GM18498 (cell line): ENCODE measurements at regions not wholly inside any gene's neighbourhood (a gene's known extent, or its start where the extent isn't known, plus 50 kb on each side); places are given as distances from the start of the nearest gene placed in this dataset.

ENCODE experiments used
- ATAC-seq: cut with Tn5 transposase; IDR thresholded peaks from one replicate; pipeline ENCODE4 v1.9.1; 2021; ENCODE audit warnings: mild to moderate bottlenecking, moderate library complexity; ENCODE audit not compliant: unreplicated experiment

DNA sequence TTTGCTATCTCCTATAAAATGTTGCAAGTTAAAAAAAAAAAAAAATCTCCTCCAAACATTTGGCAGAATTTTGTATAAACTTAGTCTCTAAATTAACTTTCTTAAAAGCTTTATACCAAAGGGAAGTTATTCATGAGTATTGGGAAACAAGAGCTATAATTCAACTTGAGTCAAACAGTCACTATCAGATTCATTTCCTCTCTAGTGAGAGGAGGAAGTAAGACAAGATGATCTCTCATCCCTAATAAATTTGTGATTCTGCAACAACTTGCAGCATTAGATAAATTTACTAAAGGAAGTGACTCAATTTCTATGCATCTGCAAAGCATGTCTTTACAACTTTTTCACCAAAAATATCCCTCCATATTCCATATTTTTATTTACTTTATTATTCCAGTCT lies 135.4 kb upstream of the GNPDA2 start:
- ATAC-seq: no peak

GRCh38 chr4:44859477-44859876 lies 133.1 kb upstream of the GNPDA2 start:
- ATAC-seq: no peak

- no peak for ATAC-seq
Measured at GRCh38 chr4:44848466-44848865, 122.1 kb upstream of the GNPDA2 start.

DNA sequence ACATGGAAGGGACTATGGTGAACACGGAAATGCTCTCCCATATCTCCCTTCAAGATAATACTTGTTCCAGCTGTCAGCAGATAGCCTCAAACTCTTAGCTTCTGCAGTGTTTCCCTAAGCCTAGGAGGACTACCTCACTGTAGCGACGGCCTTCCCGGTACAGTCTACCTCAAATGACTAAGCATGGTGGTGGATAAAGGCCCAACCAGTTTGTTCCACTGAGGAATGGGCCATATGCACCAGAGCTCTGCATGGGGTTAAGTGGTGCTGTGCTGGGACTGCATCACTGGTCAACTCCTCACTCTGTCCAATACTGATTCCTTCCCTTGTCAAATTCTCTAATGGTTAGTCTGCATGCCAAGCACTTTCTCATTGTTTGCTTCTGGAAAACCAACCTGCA lies 119.6 kb upstream of the GNPDA2 start:
- ATAC-seq: no peak

- ATAC-seq: no peak
Measured at GRCh38 chr4:44845309-44845708, 119.0 kb upstream of the GNPDA2 start.

- no peak for ATAC-seq
Measured at GRCh38 chr4:44842531-44842930, 116.2 kb upstream of the GNPDA2 start.

DNA sequence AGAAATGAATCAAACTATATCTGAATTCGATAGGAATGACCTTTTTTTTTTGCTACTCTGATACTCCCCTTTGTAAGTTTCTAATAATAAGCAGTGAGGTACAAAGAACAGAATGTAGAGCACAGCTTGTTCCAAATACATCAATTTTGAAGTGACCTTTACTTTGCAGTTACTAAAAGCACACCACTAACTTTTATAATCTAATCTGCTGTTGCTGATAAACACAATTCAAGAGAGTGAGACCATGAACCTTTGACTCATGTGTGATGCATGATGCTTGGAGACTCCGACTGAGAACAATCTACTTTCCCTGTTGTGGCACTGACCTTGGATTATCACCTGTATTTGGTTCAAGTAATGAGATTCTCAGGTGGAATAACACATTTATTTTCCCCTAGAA lies 91.6 kb upstream of the GNPDA2 start:
- ATAC-seq: no peak

DNA sequence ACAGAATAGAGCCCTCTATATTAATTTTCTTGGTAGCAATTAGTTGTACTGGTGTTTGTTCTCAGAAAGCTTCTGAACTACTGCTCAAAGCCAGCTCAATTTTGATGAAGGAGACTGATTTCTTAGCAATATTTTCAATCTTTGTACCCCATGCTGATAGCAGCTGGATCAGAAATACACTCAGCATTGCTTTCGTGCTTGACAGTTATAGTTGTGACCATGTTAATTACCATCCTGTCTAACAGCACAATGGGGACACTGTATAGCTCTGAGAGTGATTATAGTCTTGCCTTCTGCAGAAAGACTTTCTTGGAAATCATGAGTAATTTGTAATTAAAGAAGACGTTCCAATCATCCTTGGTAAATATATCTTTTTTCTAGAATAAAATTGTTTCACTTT lies 79.7 kb upstream of the GNPDA2 start:
- no peak for ATAC-seq

DNA sequence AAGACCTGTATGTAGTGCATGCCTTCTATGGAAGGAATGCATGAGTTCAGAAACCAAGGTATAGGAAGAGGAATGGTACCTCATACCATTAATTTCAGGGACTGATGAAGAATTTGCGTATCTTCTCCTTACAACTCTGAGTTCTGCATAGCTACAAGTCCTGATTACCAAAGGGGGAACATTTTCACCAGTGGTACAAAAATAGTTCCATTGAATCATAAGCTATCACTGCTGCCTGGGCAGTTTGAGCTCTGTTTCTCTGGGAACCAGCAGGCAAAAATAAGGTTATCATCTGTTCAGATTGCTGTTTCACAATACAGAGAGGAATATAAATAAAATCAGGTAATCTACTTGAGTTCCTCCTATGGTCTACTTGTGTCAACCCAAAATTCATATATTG lies 77.9 kb upstream of the GNPDA2 start:
- no peak for ATAC-seq

DNA sequence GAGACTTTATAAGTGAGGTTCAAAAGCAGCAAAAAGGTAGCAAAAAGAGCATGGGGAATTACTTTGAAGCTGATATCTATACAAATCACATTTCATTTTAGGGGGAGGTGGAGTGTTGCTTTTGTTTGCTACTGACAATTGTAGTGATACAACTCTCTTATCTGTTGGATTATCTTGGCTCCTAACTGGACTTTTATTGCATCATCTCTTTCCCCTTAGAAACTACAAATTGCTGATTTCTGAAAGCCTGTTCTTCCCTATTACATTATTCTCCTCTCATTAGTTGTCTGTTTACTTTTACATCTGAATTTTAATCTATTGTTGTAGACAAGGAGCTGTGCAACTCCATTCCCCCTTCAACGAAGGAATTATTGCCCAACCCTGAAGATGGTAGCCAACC lies 75.0 kb upstream of the GNPDA2 start:
- ATAC-seq: no peak

DNA sequence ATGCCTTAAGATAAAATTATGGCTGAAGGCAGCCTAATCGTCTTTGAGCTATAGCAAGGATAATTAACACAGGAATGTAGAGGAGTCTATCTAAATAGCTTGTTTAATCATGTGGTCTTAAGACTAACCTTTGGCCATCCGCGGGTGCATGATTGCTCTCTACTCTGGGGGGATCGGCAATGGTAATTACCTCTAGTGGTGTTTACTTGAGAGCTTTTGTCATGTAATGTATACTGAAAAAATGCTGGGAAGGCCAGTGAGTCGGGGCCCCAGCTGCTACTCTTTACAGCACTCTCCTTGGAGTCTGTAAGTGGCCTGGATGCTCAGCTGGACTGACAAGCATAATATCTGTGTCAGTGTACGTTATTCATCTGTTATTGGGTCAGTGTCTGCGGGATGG lies 65.5 kb upstream of the GNPDA2 start:
- no peak for ATAC-seq

DNA sequence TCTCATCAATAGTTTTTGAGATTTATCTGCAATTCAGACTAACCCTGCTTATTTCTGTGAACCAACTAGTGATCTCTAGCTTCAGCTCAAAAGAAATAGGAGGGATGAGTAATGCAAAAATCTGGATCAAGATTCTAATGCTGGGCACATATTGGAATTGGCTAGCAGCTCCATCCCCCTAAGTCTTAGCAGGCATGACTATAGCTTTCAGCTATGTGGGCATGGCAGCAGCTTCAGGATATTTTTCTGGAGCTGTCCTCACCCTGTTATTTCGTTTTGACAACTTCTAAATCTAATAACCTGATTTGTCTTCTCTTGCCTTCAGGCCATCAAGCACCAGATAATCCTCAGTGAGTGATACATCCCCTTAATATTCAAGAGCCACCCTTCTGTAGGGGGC lies 50.8 kb upstream of the GNPDA2 start:
- ATAC-seq: no peak
